Neural progenitor cell (in vitro differentiated cells): ENCODE measurements at regions not wholly inside any gene's neighbourhood (a gene's known extent, or its start where the extent isn't known, plus 50 kb on each side); places are given as distances from the start of the nearest gene placed in this dataset.

Experiments
- DNase-seq: peaks from one replicate; pipeline ENCODE4 v3.0.0-alpha.2; 2016; ENCODE audit warnings: low spot score
- H2AFZ ChIP-seq: fragments of 200-600 bp; sonication (generic); replicated peaks from 2 replicates; pipeline ENCODE4 v1.6.1; 2016; ENCODE audit warnings: antibody characterized with exemption
- H3F3A ChIP-seq: fragments of 200-600 bp; sonication (generic); 2 replicates; pipeline ENCODE4 v1.6.1; 2016; ENCODE audit warnings: antibody characterized with exemption, low read depth
- H3K27ac ChIP-seq: fragments of 200-600 bp; sonication (generic); 2 replicates; pipeline ENCODE4 v1.5.1; 2016; ENCODE audit warnings: mild to moderate bottlenecking
- H3K27me3 ChIP-seq: fragments of 200-600 bp; sonication (generic); 2 replicates; pipeline ENCODE4 v1.6.1; 2016; ENCODE audit warnings: mild to moderate bottlenecking, moderate library complexity
- H3K36me3 ChIP-seq: fragments of 200-600 bp; sonication (generic); 2 replicates; pipeline ENCODE4 v1.5.1; 2016
- H3K4me1 ChIP-seq: fragments of 200-600 bp; sonication (generic); 2 replicates; pipeline ENCODE4 v1.6.1; 2016; ENCODE audit warnings: mixed run types
- H3K4me2 ChIP-seq: fragments of 200-600 bp; sonication (generic); 2 replicates; pipeline ENCODE4 v1.6.1; 2016
- H3K4me3 ChIP-seq: fragments of 200-600 bp; sonication (generic); 2 replicates; pipeline ENCODE4 v1.5.1; 2016
- H3K79me2 ChIP-seq: fragments of 200-600 bp; sonication (generic); 2 replicates; pipeline ENCODE4 v1.6.1; 2016; ENCODE audit warnings: low read depth
- H3K9ac ChIP-seq: fragments of 200-600 bp; sonication (generic); 2 replicates; pipeline ENCODE4 v1.6.1; 2016
- H3K9me3 ChIP-seq: fragments of 200-600 bp; sonication (generic); 2 replicates; pipeline ENCODE4 v1.5.1; 2016; ENCODE audit warnings: low read depth
- H4K20me1 ChIP-seq: fragments of 200-600 bp; sonication (generic); 2 replicates; pipeline ENCODE4 v1.6.1; 2016; ENCODE audit warnings: low read depth
- H3K27ac Mint-ChIP-seq: 3 replicates; pipeline ENCODE4 v1.8.0; 2021; ENCODE audit warnings: mixed read lengths
- H3K27me3 Mint-ChIP-seq: 2 replicates; pipeline ENCODE4 v1.8.0; 2022; ENCODE audit warnings: low read depth, mild to moderate bottlenecking, inconsistent platforms, moderate library complexity, mixed read lengths; ENCODE audit not compliant: insufficient read depth
- H3K36me3 Mint-ChIP-seq: 3 replicates; pipeline ENCODE4 v1.8.0; 2021; ENCODE audit warnings: mixed read lengths
- H3K4me1 Mint-ChIP-seq: 3 replicates; pipeline ENCODE4 v1.8.0; 2021; ENCODE audit warnings: mixed read lengths
- H3K4me3 Mint-ChIP-seq: 3 replicates; pipeline ENCODE4 v1.8.0; 2021; ENCODE audit warnings: mild to moderate bottlenecking, moderate library complexity, mixed read lengths
- H3K9me3 Mint-ChIP-seq: 3 replicates; pipeline ENCODE4 v1.8.0; 2020; ENCODE audit warnings: mixed read lengths
- EZH2 ChIP-seq: fragments of 200-600 bp; sonication (generic); IDR thresholded peaks from 2 replicates; pipeline ENCODE4 v1.6.1; 2017; ENCODE audit warnings: antibody characterized with exemption, mild to moderate bottlenecking, moderate library complexity
- EZH2phosphoT487 ChIP-seq: fragments of 200-600 bp; sonication (generic); IDR thresholded peaks from 2 replicates; pipeline ENCODE4 v1.6.1; 2017; ENCODE audit warnings: antibody characterized with exemption
- TF ChIP-seq, protein P1 (sequence below): fragments of 200-600 bp; sonication (generic); IDR thresholded peaks from 2 replicates; pipeline ENCODE4 v1.5.1; 2017; ENCODE audit warnings: antibody characterized with exemption, mild to moderate bottlenecking

GRCh38 chr7:42730586-42730985 is 181.3 kb downstream of the C7orf25 start:
- peaks cover 1% of the 10 kb centered on the region for H3K36me3 Mint-ChIP-seq
- no peak overlapping the region for H3K27ac ChIP-seq
- no peaks in the 10 kb centered on the region for H3K79me2 ChIP-seq
- H3F3A ChIP-seq: no peaks in the 10 kb centered on the region
- H2AFZ ChIP-seq: no peak overlapping the region
- no peaks in the 10 kb centered on the region for H3K27me3 ChIP-seq
- TF ChIP-seq EZH2 (no peak), EZH2phosphoT487 (no peak)
- peaks cover 11% of the 10 kb centered on the region for H3K9me3 Mint-ChIP-seq
- H3K4me1 Mint-ChIP-seq: no peaks in the 10 kb centered on the region
- H4K20me1 ChIP-seq: no peaks in the 10 kb centered on the region
- H3K27ac Mint-ChIP-seq: no peak overlapping the region
- no peak overlapping the region for H3K4me3 Mint-ChIP-seq
- no peaks in the 10 kb centered on the region for H3K36me3 ChIP-seq
- H3K27me3 Mint-ChIP-seq: peaks cover 2% of the 10 kb centered on the region
- DNase-seq: no peak
- no peak overlapping the region for H3K4me3 ChIP-seq
- no peak overlapping the region for H3K4me2 ChIP-seq
- no peaks in the 10 kb centered on the region for H3K4me1 ChIP-seq
- no peaks in the 10 kb centered on the region for H3K9me3 ChIP-seq
- no peak overlapping the region for H3K9ac ChIP-seq

DNA sequence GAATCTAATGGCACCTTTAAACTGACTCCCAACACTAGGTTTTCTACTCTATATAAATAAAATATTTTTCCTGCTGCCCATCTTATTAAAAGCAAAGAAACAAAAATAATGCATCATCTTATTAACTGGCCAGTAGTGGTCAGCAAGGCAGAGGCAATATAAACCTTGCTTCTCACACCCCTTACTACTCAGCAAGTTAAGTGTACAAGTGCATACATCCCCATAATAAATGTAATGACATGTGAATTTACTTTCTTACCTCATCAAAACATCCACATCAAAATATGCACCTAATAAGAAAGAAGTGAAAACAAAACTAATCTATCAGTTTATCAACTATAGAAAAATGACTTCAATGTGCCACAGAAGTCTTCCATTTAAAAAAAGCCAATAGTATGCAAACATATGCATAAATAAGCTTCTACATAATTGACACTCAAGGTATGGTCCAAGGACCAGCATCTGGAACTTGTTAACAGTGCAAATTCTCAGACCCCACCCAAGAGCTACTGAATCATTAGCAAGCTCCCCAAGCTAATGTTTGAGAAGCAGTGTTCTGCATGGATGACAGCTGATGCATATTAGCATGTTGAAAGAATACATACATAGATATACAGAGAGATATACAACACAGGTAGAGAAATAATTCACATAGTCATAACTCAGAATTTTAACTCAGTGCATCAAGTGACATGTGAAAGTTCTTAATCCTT is 182.7 kb downstream of the C7orf25 start:
- Histone ChIP-seq H3F3A (no peaks in the 10 kb centered on the region), H4K20me1 (no peaks in the 10 kb centered on the region), H3K4me2 (no peak overlapping the region), H3K9ac (no peak overlapping the region), H3K36me3 (no peaks in the 10 kb centered on the region), H3K9me3 (no peaks in the 10 kb centered on the region), H3K27me3 (no peaks in the 10 kb centered on the region), H3K79me2 (no peaks in the 10 kb centered on the region), H3K27ac (no peak overlapping the region), H2AFZ (no peak overlapping the region), H3K4me3 (no peak overlapping the region), H3K4me1 (no peaks in the 10 kb centered on the region)
- Mint-ChIP-seq H3K4me3 (no peak overlapping the region), H3K27ac (no peak overlapping the region), H3K27me3 (no peaks in the 10 kb centered on the region), H3K36me3 (peaks cover 1% of the 10 kb centered on the region), H3K4me1 (no peaks in the 10 kb centered on the region), H3K9me3 (peaks cover 3% of the 10 kb centered on the region)
- DNase-seq: no peak
- no peak for TF ChIP-seq EZH2phosphoT487
- TF ChIP-seq, protein P1, sequence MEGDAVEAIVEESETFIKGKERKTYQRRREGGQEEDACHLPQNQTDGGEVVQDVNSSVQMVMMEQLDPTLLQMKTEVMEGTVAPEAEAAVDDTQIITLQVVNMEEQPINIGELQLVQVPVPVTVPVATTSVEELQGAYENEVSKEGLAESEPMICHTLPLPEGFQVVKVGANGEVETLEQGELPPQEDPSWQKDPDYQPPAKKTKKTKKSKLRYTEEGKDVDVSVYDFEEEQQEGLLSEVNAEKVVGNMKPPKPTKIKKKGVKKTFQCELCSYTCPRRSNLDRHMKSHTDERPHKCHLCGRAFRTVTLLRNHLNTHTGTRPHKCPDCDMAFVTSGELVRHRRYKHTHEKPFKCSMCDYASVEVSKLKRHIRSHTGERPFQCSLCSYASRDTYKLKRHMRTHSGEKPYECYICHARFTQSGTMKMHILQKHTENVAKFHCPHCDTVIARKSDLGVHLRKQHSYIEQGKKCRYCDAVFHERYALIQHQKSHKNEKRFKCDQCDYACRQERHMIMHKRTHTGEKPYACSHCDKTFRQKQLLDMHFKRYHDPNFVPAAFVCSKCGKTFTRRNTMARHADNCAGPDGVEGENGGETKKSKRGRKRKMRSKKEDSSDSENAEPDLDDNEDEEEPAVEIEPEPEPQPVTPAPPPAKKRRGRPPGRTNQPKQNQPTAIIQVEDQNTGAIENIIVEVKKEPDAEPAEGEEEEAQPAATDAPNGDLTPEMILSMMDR: no peak
- TF ChIP-seq EZH2: no peak

- Histone ChIP-seq H3K4me2 (no peak overlapping the region), H3F3A (peaks cover 7% of the 10 kb centered on the region), H3K4me1 (peaks cover 7% of the 10 kb centered on the region), H3K9me3 (no peaks in the 10 kb centered on the region), H3K36me3 (no peaks in the 10 kb centered on the region), H3K9ac (no peak overlapping the region), H3K4me3 (no peak overlapping the region), H3K27ac (no peak overlapping the region), H3K79me2 (no peaks in the 10 kb centered on the region), H2AFZ (no peak overlapping the region), H4K20me1 (no peaks in the 10 kb centered on the region), H3K27me3 (no peaks in the 10 kb centered on the region)
- Mint-ChIP-seq H3K9me3 (peaks cover 6% of the 10 kb centered on the region), H3K27ac (no peak overlapping the region), H3K4me3 (no peak overlapping the region), H3K27me3 (no peaks in the 10 kb centered on the region), H3K4me1 (peaks cover 6% of the 10 kb centered on the region), H3K36me3 (peaks cover 1% of the 10 kb centered on the region)
- DNase-seq: no peak
- TF ChIP-seq, protein P1: no peak
- TF ChIP-seq EZH2phosphoT487: no peak
- no peak for TF ChIP-seq EZH2
These were observed 184.4 kb downstream of the C7orf25 start for GRCh38 chr7:42727451-42727850.

DNA sequence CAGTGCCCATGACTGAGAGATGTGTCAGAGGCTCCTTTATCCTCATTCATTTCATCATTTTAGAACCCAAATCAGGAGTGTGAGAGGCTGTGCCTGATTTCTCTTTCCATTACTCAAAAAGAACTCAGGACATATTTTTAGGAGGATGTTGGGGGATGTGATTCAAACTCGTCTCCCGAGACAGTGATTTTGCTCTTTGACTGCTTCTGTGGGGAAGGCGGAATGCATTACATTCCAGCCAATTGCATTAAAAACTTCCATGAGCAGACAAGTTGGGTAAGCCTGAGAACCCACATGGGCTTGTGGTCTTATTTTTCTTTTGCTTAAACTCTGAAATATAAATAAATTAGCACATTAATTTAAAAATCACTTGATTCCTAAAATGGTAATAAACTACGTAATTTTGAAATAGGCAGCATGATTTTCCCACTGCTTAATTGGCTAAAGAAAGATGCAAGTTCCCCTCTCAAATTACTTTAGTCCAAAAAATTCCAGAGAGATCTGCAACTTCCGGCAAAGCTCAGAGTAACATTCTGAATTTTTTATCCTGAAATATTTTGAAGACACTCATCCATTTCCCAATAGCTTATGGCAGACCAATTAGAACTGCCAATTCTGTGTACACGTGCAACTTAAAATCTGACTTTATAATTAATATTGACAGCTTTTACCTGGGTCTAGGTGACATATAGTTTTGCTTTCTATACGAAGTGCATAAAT is 185.6 kb downstream of the C7orf25 start:
- peaks cover 4% of the 10 kb centered on the region for H4K20me1 ChIP-seq
- H3K9me3 ChIP-seq: no peaks in the 10 kb centered on the region
- H3K4me3 ChIP-seq: no peak overlapping the region
- TF ChIP-seq EZH2 (no peak), EZH2phosphoT487 (no peak)
- TF ChIP-seq, protein P1: no peak
- H3K27ac Mint-ChIP-seq: no peak overlapping the region
- peaks cover 19% of the 10 kb centered on the region for H3K4me1 ChIP-seq
- no peak overlapping the region for H3K9ac ChIP-seq
- no peak overlapping the region for H2AFZ ChIP-seq
- no peaks in the 10 kb centered on the region for H3K79me2 ChIP-seq
- H3K27me3 ChIP-seq: no peaks in the 10 kb centered on the region
- peaks cover 4% of the 10 kb centered on the region for H3K9me3 Mint-ChIP-seq
- no peak overlapping the region for H3K4me3 Mint-ChIP-seq
- H3K4me1 Mint-ChIP-seq: peaks cover 18% of the 10 kb centered on the region
- peaks cover 19% of the 10 kb centered on the region for H3F3A ChIP-seq
- H3K36me3 ChIP-seq: no peaks in the 10 kb centered on the region
- H3K27me3 Mint-ChIP-seq: no peaks in the 10 kb centered on the region
- peaks cover under 1% of the 10 kb centered on the region for H3K36me3 Mint-ChIP-seq
- no peak overlapping the region for H3K27ac ChIP-seq
- DNase-seq: no peak
- no peak overlapping the region for H3K4me2 ChIP-seq
